GM21717 (cell line): ENCODE measurements at regions not wholly inside any gene's neighbourhood (a gene's known extent, or its start where the extent isn't known, plus 50 kb on each side); places are given as distances from the start of the nearest gene placed in this dataset.

Experiments
- ATAC-seq: cut with Tn5 transposase; IDR thresholded peaks from one replicate; pipeline ENCODE4 v1.9.1; 2021; ENCODE audit warnings: mild to moderate bottlenecking, moderate library complexity; ENCODE audit not compliant: unreplicated experiment

- no peak for ATAC-seq
These were observed 887.8 kb upstream of the SOX9 start for GRCh38 chr17:71232801-71233559.

- ATAC-seq, result no peak
These were observed 886.5 kb upstream of the SOX9 start for GRCh38 chr17:71234349-71234748.

GRCh38 chr17:71237903-71238538 lies 882.8 kb upstream of the SOX9 start:
- ATAC-seq, result no peak

- no peak for ATAC-seq
These were observed 873.3 kb upstream of the SOX9 start for GRCh38 chr17:71247441-71248015.

- ATAC-seq, result no peak
These were observed 869.5 kb upstream of the SOX9 start for GRCh38 chr17:71251276-71251675.

- ATAC-seq, result no peak
These were observed 868.9 kb upstream of the SOX9 start for GRCh38 chr17:71251951-71252350.

- no peak for ATAC-seq
These were observed 868.4 kb upstream of the SOX9 start for GRCh38 chr17:71252436-71252835.

- ATAC-seq, result no peak
These were observed 863.7 kb upstream of the SOX9 start for GRCh38 chr17:71257096-71257495.

- ATAC-seq, result no peak
These were observed 860.4 kb upstream of the SOX9 start for GRCh38 chr17:71260366-71260940.

- ATAC-seq, result no peak
These were observed 858.2 kb upstream of the SOX9 start for GRCh38 chr17:71262586-71262985.

- ATAC-seq, result no peak
These were observed 853.2 kb upstream of the SOX9 start for GRCh38 chr17:71267668-71268067.

GRCh38 chr17:71269201-71269600 lies 851.6 kb upstream of the SOX9 start:
- ATAC-seq, result no peak

- no peak for ATAC-seq
These were observed 847.4 kb upstream of the SOX9 start for GRCh38 chr17:71273441-71273840.

GRCh38 chr17:71276079-71276478 lies 844.7 kb upstream of the SOX9 start:
- no peak for ATAC-seq

GRCh38 chr17:71283486-71283885 lies 837.3 kb upstream of the SOX9 start:
- ATAC-seq, result no peak

GRCh38 chr17:71284032-71284755 lies 836.6 kb upstream of the SOX9 start:
- ATAC-seq, result no peak

GRCh38 chr17:71286625-71287024 lies 834.2 kb upstream of the SOX9 start:
- ATAC-seq, result no peak

- ATAC-seq, result no peak
These were observed 833.6 kb upstream of the SOX9 start for GRCh38 chr17:71287071-71287823.

GRCh38 chr17:71292006-71292405 lies 828.8 kb upstream of the SOX9 start:
- no peak for ATAC-seq

GRCh38 chr17:71296005-71296404 lies 824.8 kb upstream of the SOX9 start:
- no peak for ATAC-seq

GRCh38 chr17:71301063-71301462 lies 819.8 kb upstream of the SOX9 start:
- ATAC-seq, result no peak
